ENCODE measurements at regions not wholly inside any gene's neighbourhood (a gene's known extent, or its start where the extent isn't known, plus 50 kb on each side); places are given as distances from the start of the nearest gene placed in this dataset.
"Not testable (repeated sequence)": the region's sequence is repeated elsewhere in the genome, so short reads cannot be mapped to it uniquely, and the experiment has no call there.

DNA sequence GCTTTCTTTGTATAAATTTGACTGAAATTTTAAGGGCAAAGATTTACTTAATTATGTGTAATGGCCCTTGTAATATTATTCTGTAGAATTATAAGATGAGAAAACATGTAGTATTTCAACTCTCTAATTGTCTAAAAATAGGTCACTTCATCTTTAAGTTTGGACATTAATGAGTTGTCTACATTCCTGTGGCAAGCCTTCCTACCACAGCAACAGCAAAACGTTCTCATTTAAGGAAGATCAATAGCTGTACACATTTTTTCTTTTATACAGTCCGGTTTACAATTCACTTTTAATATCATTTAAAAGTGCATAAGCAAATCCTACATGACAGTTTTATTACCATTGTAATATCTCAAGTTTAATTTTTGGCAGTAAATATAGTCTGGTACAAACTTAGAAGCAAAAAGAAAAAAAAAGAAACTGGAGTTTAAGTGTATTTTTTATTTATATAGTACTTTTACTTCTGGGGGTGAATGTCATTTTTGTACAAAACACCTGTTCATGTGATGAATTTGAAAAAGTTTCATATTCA lies 501.8 kb downstream of the ZPLD1 start:
- no peak for DNase-seq

DNA sequence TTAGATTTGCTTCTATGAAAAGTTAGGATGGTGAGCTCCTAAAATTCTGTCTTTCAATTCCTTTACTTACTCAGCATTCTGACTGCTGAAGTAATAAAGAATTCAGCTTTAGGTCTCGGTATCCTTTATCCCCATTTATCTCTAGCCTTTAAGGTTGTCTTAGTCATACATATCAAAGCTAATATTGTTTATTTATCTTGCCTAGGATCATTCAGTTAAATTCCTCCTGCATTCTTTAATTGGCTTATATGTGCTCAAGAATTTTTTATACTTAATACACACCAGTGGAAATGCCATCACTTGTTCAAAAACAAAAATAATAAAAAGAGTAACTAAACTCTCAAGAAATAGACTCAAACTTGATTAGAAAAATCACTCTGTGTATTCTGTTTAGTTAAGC lies 507.0 kb downstream of the ZPLD1 start:
- DNase-seq, result no peak

DNA sequence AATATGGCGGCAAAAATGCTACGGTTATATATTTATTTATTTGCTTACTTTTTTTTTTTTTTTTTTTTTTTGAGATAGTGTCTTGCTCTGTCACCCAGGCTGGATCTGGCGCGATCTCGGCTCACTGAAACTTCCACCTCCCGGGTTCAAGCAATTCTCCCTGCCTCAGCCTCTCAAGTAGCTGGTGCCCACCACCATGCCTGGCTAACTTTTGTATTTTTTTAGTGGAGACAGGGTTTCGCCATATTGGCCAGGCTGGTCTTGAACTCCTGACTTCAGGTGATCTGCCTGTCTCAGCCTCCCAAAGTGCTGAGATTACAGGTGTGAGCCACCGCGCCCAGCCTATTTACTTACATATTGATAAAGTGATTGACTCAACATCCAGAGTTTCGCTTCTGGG lies 511.6 kb downstream of the ZPLD1 start:
- DNase-seq, result not testable (repeated sequence)

DNA sequence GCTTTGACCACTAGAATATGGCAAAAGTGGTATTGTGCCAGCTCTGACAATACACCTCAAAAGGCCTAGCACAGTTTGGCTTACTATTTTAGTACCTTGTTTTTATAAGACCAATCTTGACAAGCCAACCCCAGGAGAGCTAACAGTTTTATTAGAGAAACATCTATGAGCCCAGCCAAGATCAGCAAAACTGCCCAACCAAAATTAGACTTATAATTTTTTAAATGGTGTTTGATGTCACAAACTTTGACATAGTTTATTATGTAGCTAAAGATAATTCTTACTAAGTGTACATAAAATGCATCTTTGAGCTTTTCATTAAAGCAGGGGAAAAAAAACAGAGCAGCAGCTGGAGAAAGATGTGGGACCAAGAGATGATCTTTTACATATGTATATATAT lies 537.5 kb downstream of the ZPLD1 start:
- DNase-seq, result no peak

DNA sequence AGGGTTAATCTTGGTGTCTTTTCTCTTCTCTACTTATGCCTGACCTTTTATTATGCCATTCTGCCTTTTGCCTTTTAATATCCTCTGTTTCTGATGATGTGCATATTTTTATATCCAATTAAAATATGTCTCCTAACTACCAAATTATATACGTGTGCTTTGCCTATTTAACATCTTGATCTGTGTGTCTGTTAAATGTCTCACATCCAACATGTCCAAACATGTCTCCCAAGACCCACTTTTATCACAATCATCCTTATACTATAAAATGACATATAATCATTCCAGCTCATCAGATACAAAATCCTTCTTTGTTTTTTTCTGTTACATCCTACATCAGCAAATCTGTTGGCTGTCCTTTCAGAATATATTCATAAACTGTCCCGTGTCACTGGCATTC lies 539.5 kb downstream of the ZPLD1 start:
- no peak for DNase-seq

DNA sequence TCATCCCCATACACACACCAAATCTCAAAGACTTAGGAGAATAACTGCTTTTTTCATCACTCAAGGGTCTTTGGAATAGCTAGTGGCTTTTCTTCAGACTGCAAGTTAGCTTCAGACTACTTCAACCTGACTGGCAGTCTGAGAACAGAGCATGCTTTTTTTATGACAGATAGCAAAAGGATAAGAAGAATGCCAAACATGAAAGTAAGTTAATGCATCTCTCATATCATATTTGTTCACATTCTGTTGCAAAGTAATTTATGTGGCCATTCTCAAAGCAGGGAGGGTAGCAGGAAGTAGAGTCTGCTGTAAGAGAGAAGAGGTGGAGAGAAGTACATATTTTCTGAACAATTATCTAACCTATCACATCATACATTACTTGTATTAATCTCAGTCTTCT lies 544.4 kb downstream of the ZPLD1 start:
- no peak for DNase-seq

DNA sequence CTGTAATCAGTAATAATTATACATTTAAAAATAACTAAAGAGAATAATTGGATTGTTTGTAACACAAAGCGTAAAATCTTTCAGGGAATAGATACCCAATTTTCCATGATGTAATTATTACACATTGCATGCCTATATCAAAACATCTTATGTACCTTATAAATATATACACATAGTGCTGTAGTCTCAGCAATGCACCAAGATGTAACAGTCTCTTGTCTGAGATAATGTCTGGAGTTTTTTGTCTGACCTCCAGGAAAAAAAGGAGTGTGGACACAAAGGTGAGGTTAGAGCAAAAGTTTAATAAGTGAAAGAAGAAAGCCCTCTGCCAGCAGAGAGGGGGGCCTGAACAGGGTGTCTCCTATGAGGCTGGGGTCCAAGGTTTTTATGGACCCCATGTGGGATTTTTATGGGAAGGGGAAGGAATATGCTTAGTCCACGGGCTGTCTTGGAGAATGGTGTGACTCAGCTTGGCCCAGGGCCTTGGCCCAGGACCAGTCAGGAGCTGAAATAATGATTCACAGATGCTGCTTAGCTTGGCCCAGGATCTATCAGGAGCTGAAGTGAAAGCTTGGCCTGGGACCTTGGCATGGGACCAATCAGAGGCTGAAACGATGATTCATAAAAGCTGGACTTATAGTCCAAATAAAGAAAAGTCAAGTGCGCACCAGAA lies 545.0 kb downstream of the ZPLD1 start:
- no peak for DNase-seq

DNA sequence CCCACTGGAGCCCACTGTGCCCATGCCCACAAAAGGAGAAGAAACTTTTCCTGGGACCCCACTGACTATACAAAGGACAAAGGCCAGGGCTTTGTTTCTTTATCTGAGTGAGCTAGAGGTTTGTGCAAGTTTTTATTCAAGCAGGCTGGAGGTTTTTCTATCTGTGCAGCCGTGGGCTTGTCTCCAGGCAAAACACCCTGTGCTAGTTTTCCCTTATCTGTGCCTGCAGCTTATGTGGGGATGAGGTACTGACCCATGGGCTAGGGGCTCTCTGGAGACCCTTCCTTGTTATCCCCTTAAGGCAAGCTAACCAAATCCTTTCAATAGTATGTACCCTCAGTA lies 545.5 kb downstream of the ZPLD1 start:
- DNase-seq, result no peak

DNA sequence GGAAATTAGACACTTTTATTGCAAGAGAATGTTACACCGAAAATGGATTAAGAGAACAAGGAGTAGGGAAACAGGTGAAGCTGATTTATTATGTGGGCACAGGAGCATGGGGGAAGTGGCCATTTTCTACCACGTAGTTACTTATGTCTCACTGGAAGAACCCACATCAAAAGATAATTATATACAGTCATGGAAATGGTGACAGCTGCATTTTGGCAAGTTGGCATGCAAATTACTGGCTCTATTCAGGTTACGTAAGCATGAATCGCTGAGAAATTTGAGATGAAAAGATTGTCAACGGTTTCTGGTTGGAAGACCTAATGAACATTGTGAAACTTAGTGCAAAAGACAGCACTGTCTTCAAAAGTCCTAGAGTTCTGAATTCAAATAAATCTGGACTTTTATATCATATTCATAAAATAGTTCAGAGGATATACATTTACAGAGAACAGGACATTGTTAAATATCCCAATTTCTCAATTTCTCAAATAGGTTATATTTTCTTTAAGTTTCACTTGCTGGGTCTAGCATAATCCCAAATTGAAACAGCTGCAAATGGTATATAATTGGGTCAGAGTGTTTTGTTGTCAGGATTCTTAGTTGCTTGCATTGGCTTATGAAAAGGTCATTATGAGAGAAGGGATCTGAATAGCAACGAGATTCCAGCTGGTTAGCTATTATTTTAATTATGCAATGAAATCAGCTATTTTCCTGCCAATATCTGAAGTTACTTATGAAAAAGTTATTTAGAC lies 567.8 kb downstream of the ZPLD1 start:
- DNase-seq, result no peak

DNA sequence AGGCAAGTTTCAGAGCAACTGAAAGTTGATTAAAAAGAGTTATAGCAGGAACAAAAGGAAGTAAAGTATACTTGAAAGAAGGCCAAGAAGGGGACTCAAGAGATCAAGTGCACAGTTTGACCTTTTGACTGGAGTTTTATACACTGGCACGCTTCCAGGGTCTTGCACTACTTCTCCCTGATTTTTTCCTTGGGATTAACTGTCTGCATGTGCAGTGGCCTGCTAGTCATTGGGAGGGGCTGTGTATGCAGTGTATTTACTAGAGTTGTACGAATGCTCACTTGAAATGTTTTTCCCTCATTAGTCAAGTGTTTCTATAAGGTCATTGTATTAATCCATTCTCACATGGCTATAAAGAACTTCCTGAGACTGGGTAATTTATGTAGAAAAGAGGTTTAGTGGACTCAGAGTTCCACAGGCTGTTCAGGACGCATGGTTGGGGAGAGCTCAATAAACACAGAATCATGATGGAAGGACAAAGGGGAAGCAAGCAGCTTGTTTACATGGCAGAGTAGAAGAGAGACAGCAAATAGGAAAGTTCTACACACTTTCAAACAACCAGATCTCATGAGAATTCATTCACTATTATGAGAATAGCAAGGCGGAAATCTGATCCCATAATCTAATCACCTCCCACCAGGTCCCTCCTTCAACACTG lies 571.8 kb downstream of the ZPLD1 start:
- no peak for DNase-seq

DNA sequence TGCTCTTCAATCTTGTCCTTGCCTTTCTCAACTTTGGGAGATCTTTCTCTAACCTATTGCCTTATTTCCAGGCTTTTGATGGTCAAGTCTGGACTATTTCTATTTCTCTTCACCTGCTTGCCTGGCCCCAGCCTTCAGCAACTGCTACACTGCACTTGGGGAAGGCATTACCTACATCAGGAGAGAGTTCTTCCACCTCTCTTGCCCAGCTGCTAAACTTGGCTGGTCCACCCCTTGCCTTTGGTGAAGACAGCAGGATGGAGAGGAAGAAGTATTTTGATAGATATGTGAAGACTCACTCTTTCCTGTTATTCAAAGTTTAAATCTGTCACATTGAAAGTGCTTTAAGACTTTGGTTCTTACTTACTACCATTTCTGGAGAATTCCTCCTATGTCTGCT lies 574.8 kb downstream of the ZPLD1 start:
- DNase-seq, result no peak

DNA sequence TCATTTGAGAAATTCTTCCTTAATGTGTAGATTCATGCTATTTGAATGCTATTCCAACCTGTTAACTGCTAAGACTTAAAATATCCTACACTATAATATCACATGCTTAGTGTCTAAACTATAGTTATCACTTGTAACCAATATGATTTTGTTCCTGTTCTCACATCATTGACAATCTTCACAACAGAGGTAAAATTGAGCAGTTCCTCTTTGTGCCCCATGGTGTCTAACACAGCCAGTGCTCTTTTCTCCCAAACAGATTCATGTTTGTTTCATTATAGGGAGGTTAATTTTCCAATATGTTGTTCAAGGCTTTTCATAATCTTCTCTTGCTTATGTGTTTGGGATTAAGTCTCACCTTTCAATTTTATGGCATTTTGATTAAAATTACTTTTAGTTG lies 591.1 kb downstream of the ZPLD1 start:
- no peak for DNase-seq

DNA sequence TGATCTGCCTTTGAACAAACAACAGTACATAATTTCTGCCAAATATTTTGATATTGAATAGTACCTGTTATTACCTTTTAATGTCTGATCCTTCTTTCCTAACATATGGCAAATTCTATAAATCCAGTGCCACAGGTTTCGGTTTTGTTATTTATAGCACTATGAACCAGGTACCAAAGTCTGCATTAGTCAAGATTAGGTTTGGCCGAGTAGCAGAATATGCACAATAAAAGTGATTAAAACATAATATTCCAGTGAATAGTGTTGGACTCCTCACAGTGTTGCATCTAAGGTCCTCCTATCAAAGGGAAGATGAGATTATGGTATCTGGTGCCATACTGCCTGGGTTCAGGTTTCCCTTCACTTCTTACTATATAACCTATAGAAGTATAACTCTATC lies 599.0 kb downstream of the ZPLD1 start:
- DNase-seq, result no peak

DNA sequence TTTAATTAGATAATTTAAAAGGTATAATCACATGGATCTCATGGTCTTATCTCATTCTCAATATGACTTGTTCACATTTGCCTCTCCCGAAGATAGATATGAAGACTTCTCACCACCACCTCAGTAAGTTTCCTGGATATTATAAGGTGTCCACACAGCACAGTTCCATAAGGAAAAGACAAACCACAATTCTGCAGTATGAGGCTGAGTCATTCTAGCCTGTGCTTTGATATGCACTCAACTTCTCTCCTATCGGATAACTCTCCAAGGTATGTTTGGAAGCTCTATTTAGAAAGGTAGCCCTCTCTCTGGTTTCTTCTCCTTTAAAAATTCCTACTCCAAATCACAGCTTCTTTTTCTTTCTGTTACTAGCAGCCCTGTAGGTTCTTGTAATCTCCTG lies 612.8 kb downstream of the ZPLD1 start:
- DNase-seq, result no peak

DNA sequence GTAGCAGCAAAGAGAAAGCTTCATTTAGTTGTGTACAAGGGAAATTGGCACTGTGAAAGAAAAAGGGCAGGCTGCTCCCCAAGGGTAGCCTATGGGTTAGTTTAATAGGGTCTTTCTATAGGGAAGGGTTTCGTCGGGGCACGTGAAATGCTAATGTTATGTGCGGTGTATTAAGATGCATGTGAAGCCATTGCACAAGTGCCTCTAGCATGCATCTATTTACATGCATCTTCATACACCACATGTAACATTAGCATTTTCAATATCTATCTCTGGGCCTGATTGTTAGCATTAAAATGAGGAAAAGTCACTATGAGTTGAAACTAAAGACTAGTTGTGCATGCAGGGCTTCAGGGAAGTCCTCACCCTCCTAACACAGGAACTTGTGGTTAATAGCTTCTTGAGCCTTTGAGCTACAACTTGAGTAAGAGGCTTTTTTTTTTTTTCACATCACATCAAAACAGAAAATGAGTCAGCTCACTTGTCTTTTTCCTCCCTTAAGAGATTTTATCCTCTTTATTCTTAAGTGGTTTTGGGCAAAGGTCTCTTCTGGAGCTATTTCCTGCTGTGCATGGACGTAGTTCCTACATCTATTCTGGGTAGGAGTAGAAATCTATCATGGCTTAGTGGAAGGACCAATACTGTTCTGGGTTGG lies 613.4 kb downstream of the ZPLD1 start:
- DNase-seq, result no peak

DNA sequence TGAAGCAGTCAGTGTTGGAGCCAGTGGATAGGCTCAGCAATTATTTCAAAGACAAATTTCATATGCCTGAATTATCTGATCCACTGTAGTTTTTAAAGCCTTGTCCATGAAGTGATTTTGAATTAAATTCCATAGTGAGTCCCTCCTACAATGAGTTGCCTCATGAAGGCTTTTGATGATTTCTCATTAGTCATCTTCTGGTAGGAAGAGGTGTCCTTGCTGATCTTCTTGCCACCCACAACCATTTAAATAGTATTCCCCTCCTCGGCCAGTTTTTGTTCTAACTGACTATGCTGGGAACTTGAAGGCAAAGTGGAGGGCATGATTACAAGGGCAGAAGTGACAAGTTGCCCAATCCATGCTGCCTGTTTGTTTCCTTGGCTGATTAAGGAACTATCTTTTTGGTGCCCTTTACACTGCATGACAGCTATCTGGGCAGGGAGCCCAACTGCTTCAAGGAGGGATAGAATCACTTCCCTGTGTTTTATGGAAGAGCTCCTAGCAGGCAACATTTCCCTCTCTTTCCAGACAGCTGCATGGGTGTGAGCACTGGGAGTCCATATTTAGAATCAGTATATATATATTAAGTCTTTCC lies 617.5 kb downstream of the ZPLD1 start:
- no peak for DNase-seq

DNA sequence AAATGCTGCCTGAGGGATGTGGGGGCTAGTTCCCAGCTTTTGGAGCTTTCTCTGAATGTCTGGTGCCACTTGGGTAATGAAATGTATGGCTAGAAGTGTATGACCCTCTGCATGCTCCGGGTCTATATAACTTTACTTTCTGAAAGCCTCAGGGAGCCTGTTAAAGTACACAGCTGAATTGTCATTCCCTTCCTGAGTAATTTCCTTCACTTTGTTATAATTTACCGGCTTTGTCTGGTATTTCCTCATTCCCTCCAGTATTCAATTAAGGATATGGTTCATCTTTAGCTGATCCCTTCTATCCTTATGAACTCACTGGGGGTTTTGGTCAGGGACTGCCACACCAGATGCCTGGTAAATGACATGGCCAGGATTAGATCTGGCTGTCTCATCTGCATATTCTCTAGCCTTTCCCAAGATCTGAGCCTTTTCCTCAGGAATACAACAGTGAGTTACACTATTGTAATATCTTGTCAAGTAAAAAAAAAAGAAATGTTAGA lies 620.3 kb downstream of the ZPLD1 start:
- no peak for DNase-seq

DNA sequence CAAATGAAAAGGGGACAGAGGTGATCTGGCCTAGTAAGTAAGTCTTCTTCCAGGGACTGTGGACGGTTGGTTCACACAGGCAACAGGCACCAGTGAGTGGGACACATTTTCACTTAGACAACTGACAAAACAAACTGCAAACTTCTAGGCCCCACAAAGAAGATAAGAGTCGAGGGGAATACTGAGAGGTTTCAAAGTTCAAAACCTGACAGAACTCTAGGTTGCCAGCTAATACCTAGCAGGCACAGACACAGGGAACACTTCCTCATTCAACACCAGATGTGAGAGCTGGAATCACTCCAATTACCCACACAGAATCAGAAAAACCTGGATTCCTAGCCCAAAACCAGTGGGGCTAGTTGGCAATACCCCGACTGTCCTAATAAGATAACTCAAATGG lies 621.7 kb downstream of the ZPLD1 start:
- no peak for DNase-seq

DNA sequence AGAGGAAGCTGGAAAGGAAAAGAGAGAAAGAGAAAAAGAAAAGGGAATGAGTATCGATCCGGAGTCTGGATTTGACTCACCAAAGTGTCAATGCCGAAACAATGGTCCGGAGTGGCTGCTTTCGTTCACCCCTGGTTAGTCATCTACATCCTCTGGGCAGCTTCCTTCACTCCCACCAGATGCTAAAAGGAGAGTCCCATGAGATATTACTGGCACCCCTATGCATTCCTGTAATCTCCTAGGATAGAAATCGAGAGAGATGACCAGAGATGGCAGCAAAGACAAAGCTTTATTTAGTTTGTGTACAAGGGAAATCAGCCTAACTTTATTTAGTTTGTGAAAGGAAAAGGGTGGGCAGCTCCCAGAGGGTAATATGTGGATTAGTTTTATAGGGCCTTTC lies 622.2 kb downstream of the ZPLD1 start:
- no peak for DNase-seq

DNA sequence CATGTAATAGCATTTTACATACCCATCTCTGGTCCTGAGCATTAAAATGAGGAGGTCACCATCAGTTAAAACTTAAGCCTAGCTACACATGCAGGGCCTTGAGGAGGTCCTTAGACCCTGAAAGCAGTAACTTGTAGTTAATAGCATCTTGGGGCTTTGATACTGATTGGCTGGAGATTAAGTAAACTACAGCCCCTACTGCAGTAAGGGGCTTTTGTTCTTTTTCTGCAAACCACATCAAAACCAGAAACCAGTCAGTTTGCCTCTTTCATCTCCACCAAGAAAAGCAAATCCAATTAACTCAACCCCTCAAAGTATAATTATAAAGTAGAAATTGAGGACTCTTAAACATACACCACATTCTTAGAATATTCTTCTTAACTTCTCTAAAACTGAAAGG lies 622.7 kb downstream of the ZPLD1 start:
- no peak for DNase-seq

DNA sequence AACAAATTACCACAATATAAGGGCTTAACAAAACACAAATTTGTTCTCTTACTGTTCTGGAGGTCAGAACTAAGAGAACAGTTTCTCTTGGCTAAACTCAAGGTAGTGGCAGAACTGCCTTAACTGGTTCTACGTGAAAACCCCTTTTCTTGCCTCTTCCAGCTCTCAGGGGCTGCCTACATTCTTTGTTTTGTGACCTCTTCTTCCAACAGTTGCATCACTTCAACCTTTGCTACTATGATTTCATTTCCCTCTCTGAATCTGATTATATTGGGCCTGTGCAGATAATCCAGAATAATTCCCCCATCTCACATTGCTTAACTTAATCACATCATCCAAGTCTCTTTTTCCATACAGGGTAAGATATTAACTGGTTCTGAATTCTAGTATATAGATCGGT lies 624.6 kb downstream of the ZPLD1 start:
- no peak for DNase-seq

DNA sequence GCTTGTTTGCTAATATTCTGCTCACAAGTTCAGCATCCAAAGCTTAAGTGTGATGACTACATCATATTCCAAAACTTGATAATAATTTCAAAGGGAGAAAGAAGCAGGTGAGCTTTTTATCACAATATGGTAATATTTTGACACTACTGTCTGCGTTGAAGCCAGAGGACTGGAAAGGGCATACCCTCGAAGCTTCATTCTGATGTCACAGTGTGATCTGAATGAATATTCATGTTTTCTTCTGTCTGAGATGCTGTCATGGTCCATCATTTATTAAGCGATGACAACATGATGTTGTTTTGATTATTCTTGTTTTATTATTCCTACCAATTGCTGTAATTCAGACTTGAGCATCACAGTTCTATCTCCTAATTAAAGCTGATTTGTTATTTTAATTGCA lies 625.4 kb downstream of the ZPLD1 start:
- DNase-seq, result no peak

DNA sequence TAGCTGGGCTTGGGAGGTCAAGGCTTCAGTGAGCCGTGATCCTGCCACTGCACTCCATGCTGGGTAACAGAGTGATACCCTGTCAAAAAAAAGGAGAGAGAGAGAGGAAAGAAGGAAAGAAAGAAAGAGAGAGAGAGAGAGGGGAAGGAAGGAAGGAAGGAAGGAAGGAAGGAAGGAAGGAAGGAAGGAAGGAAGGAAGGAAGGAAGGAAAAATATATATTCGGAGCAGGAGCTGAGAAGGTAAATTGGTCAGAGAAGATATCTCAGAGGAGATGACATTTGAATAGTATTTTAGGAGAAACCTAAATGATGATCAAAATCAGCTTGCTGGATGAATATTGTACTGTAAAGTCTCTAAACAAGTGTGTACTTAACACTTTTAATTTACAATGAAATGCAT lies 633.1 kb downstream of the ZPLD1 start:
- no peak for DNase-seq
